IMR-90 (cell line): ENCODE measurements at regions not wholly inside any gene's neighbourhood (a gene's known extent, or its start where the extent isn't known, plus 50 kb on each side); places are given as distances from the start of the nearest gene placed in this dataset.

ENCODE experiments used
- FOS ChIP-seq: fragments of 150-350 bp; IDR thresholded peaks from 2 replicates; pipeline ENCODE4 v1.6.1; 2016; ENCODE audit warnings: low read depth, low read length
- POLR2A ChIP-seq: IDR thresholded peaks from 2 replicates; pipeline ENCODE4 v1.6.1; 2012; ENCODE audit warnings: mild to moderate bottlenecking, low read depth, low read length
- RAD21 ChIP-seq: IDR thresholded peaks from 2 replicates; pipeline ENCODE4 v1.6.1; 2012; ENCODE audit warnings: low read length, improper control_type of control experiment
- SMC3 ChIP-seq: fragments of 150-350 bp; IDR thresholded peaks from 2 replicates; pipeline ENCODE4 v1.6.1; 2016; ENCODE audit warnings: low read depth, mild to moderate bottlenecking, antibody characterized with exemption, low read length, moderate library complexity
- TF ChIP-seq, protein P1 (sequence below): conservative IDR thresholded peaks from 2 replicates; pipeline ENCODE4 v1.5.1; 2012; ENCODE audit warnings: mild to moderate bottlenecking, low read depth, low read length, improper control_type of control experiment
- TF ChIP-seq, protein P2 (sequence below): fragments of 150-350 bp; IDR thresholded peaks from 2 replicates; pipeline ENCODE4 v1.6.1; 2016; ENCODE audit warnings: low read depth, mild to moderate bottlenecking, low read length, moderate library complexity, borderline replicate concordance

DNA sequence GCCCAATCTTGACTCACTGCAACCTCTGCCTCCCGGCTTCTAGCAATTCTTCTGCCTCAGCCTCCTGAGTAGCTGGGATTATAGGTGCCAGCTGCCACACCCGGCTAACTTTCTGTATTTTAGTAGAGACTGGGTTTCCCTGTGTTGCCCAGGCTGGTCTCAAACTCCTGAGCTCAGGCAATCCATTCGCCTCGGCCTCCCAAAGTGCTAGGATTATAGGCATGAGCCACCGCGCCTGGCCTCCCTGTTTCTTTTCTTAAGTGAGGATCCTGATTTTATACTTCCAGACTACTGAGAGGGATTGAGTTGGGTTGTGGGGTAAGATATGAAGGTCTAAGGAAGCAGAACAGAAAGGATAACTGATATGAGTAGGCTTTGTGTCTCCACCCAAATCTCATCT, 106.8 kb downstream of the CNTN3 start:
- TF ChIP-seq POLR2A, result no peak
- TF ChIP-seq, protein P1, sequence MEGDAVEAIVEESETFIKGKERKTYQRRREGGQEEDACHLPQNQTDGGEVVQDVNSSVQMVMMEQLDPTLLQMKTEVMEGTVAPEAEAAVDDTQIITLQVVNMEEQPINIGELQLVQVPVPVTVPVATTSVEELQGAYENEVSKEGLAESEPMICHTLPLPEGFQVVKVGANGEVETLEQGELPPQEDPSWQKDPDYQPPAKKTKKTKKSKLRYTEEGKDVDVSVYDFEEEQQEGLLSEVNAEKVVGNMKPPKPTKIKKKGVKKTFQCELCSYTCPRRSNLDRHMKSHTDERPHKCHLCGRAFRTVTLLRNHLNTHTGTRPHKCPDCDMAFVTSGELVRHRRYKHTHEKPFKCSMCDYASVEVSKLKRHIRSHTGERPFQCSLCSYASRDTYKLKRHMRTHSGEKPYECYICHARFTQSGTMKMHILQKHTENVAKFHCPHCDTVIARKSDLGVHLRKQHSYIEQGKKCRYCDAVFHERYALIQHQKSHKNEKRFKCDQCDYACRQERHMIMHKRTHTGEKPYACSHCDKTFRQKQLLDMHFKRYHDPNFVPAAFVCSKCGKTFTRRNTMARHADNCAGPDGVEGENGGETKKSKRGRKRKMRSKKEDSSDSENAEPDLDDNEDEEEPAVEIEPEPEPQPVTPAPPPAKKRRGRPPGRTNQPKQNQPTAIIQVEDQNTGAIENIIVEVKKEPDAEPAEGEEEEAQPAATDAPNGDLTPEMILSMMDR, result no peak
- TF ChIP-seq, protein P2, sequence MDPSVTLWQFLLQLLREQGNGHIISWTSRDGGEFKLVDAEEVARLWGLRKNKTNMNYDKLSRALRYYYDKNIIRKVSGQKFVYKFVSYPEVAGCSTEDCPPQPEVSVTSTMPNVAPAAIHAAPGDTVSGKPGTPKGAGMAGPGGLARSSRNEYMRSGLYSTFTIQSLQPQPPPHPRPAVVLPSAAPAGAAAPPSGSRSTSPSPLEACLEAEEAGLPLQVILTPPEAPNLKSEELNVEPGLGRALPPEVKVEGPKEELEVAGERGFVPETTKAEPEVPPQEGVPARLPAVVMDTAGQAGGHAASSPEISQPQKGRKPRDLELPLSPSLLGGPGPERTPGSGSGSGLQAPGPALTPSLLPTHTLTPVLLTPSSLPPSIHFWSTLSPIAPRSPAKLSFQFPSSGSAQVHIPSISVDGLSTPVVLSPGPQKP, result no peak
- no peak for TF ChIP-seq RAD21
- TF ChIP-seq SMC3, result no peak
- TF ChIP-seq FOS, result no peak
